ENCODE measurements at regions not wholly inside any gene's neighbourhood (a gene's known extent, or its start where the extent isn't known, plus 50 kb on each side); places are given as distances from the start of the nearest gene placed in this dataset.
"Not testable (repeated sequence)": the region's sequence is repeated elsewhere in the genome, so short reads cannot be mapped to it uniquely, and the experiment has no call there.

DNA sequence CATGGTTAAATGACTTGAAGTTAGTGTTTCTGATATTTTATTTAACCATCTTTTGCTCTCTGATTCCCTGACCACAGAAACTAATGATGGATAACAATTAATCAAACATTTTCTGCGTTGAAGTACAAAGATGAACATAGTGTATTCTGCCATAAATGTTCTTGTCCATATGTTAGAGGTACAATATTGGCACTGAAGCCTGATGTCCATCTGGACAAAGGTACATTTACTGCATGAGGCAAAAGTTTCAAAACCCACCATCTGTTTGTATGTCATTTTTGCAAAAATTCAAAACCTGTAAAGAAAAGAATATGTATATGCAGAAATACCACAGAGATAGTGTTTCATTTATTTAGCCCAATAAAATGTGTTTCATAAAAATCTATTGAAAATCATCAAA lies 861.5 kb downstream of the ANKRD7 start:
- TF ChIP-seq, protein P1, sequence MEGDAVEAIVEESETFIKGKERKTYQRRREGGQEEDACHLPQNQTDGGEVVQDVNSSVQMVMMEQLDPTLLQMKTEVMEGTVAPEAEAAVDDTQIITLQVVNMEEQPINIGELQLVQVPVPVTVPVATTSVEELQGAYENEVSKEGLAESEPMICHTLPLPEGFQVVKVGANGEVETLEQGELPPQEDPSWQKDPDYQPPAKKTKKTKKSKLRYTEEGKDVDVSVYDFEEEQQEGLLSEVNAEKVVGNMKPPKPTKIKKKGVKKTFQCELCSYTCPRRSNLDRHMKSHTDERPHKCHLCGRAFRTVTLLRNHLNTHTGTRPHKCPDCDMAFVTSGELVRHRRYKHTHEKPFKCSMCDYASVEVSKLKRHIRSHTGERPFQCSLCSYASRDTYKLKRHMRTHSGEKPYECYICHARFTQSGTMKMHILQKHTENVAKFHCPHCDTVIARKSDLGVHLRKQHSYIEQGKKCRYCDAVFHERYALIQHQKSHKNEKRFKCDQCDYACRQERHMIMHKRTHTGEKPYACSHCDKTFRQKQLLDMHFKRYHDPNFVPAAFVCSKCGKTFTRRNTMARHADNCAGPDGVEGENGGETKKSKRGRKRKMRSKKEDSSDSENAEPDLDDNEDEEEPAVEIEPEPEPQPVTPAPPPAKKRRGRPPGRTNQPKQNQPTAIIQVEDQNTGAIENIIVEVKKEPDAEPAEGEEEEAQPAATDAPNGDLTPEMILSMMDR (IDR thresholded peaks at IDR 0.05; ENCODE audit: low read depth, low read length, poor library complexity, severe bottlenecking) = no peak
- TF ChIP-seq EZH2phosphoT487 (IDR thresholded peaks at IDR 0.05; ENCODE audit: borderline replicate concordance, low read length) = no peak
- Histone ChIP-seq H3K27me3 (ENCODE audit: control insufficient read depth, low read length) (no peaks in the 10 kb centered on the region), H3K36me3 (ENCODE audit: control insufficient read depth, low read length) (no peaks in the 10 kb centered on the region), H3K79me2 (ENCODE audit: control insufficient read depth, low read length) (no peaks in the 10 kb centered on the region), H3K4me2 (ENCODE audit: low read length) (no peak overlapping the region), H3K9me3 (ENCODE audit: control insufficient read depth, insufficient read depth, low read length) (no peaks in the 10 kb centered on the region), H3K4me3 (ENCODE audit: low read length) (no peak overlapping the region), H3K9me2 (replicated peaks; ENCODE audit: control insufficient read depth, low read length) (no peaks in the 10 kb centered on the region), H3K27ac (ENCODE audit: low read depth, low read length) (no peak overlapping the region), H3F3A (ENCODE audit: control insufficient read depth, insufficient read depth) (no peaks in the 10 kb centered on the region), H3K4me1 (ENCODE audit: control insufficient read depth, low read length) (no peaks in the 10 kb centered on the region), H4K20me1 (ENCODE audit: control insufficient read depth, insufficient read depth, low read depth, low read length) (no peaks in the 10 kb centered on the region)

DNA sequence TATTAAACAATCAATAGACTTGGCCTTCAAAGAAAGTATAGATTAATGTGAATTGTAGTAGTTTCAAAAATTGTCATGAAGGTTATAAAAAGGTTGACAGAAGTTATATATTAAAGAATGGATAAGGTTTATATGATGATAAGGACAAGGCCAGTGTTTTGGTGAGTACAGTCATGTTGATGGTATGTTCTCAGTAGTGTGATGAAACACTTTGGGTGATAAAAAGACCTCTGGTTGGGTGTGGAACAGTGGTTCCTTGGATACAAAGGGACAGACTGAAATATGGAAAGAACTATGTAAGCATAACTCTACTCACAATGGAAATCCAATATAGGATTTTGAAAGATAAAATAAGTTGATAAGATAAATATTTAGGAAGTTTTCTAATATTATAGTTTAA lies 866.3 kb downstream of the ANKRD7 start:
- H3K4me3 ChIP-seq (ENCODE audit: low read length) = no peak overlapping the region
- no peaks in the 10 kb centered on the region for H3K27me3 ChIP-seq (ENCODE audit: control insufficient read depth, low read length)
- no peaks in the 10 kb centered on the region for H3K4me1 ChIP-seq (ENCODE audit: control insufficient read depth, low read length)
- H3K27ac ChIP-seq (ENCODE audit: low read depth, low read length) = no peak overlapping the region
- no peaks in the 10 kb centered on the region for H3K79me2 ChIP-seq (ENCODE audit: control insufficient read depth, low read length)
- no peaks in the 10 kb centered on the region for H4K20me1 ChIP-seq (ENCODE audit: control insufficient read depth, insufficient read depth, low read depth, low read length)
- no peaks in the 10 kb centered on the region for H3K9me2 ChIP-seq (replicated peaks; ENCODE audit: control insufficient read depth, low read length)
- no peaks in the 10 kb centered on the region for H3K36me3 ChIP-seq (ENCODE audit: control insufficient read depth, low read length)
- H3K4me2 ChIP-seq (ENCODE audit: low read length) = no peak overlapping the region
- H3F3A ChIP-seq (ENCODE audit: control insufficient read depth, insufficient read depth) = no peaks in the 10 kb centered on the region
- TF ChIP-seq, protein P1 (IDR thresholded peaks at IDR 0.05; ENCODE audit: low read depth, low read length, poor library complexity, severe bottlenecking) = no peak
- no peak for TF ChIP-seq EZH2phosphoT487 (IDR thresholded peaks at IDR 0.05; ENCODE audit: borderline replicate concordance, low read length)
- no peaks in the 10 kb centered on the region for H3K9me3 ChIP-seq (ENCODE audit: control insufficient read depth, insufficient read depth, low read length)

DNA sequence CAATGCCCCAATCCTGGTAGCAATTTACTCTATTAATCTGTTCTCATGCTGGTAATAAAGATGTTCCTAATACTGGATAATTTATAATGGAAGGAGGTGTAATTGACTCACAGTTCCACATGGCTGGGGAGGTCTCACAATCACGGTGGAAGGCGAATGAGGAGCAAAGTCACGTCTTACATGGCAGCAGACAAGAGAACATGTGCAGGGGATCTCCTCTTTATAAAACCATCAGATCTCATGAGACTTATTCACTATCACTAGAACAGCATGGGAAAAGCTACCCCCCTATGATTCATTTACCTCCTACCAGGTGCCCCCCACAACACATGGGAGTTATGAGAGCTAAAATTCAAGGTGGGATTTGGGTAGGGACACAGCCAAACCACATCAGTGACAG lies 872.2 kb downstream of the ANKRD7 start:
- no peak overlapping the region for H3K4me3 ChIP-seq (ENCODE audit: low read length)
- no peaks in the 10 kb centered on the region for H3K27me3 ChIP-seq (ENCODE audit: control insufficient read depth, low read length)
- H3K79me2 ChIP-seq (ENCODE audit: control insufficient read depth, low read length) = no peaks in the 10 kb centered on the region
- H3K9me2 ChIP-seq (replicated peaks; ENCODE audit: control insufficient read depth, low read length) = no peaks in the 10 kb centered on the region
- H3K36me3 ChIP-seq (ENCODE audit: control insufficient read depth, low read length) = no peaks in the 10 kb centered on the region
- H3K9me3 ChIP-seq (ENCODE audit: control insufficient read depth, insufficient read depth, low read length) = no peaks in the 10 kb centered on the region
- TF ChIP-seq, protein P1 (IDR thresholded peaks at IDR 0.05; ENCODE audit: low read depth, low read length, poor library complexity, severe bottlenecking) = no peak
- TF ChIP-seq EZH2phosphoT487 (IDR thresholded peaks at IDR 0.05; ENCODE audit: borderline replicate concordance, low read length) = no peak
- H3K4me1 ChIP-seq (ENCODE audit: control insufficient read depth, low read length) = no peaks in the 10 kb centered on the region
- H3K27ac ChIP-seq (ENCODE audit: low read depth, low read length) = no peak overlapping the region
- H4K20me1 ChIP-seq (ENCODE audit: control insufficient read depth, insufficient read depth, low read depth, low read length) = no peaks in the 10 kb centered on the region
- H3K4me2 ChIP-seq (ENCODE audit: low read length) = no peak overlapping the region
- no peaks in the 10 kb centered on the region for H3F3A ChIP-seq (ENCODE audit: control insufficient read depth, insufficient read depth)

DNA sequence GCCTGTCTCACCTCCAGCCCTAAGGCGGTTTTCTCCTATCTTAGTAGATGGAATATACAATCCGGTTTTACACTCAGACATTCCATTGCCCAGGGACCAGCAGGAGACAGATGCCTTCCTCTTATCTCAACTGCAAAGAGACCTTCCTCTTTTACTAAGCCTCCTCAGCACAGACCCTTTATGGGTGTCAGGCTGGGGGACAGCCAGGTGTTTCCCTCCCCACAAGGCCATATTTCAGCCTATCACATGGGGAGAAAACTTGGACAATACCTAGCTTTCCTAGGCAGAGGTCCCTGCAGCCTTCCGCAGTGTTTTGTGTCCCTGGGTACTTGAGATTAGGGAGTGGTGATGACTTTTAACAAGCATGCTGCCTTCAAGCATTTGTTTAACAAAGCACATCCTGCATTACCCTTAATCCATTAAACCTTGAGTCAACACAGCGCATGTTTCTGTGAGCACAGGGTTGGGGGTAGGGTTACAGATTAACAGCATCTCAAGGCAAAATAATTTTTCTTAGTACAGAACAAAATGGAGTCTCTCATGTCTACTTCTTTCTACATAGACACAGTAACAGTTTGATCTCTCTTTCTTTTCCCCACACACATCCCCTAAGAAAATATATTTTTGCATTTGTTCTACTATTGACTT lies 876.2 kb downstream of the ANKRD7 start:
- not testable (repeated sequence) for H3K79me2 ChIP-seq (ENCODE audit: control insufficient read depth, low read length); H3K4me2 ChIP-seq (ENCODE audit: low read length); H3K4me1 ChIP-seq (ENCODE audit: control insufficient read depth, low read length)

More for the DNA sequence above, 876.2 kb downstream of the ANKRD7 start:
- H3K4me3 ChIP-seq (ENCODE audit: low read length); H3K27me3 ChIP-seq (ENCODE audit: control insufficient read depth, low read length); H3K9me3 ChIP-seq (ENCODE audit: control insufficient read depth, insufficient read depth, low read length); H3F3A ChIP-seq (ENCODE audit: control insufficient read depth, insufficient read depth); H4K20me1 ChIP-seq (ENCODE audit: control insufficient read depth, insufficient read depth, low read depth, low read length); H3K9me2 ChIP-seq (replicated peaks; ENCODE audit: control insufficient read depth, low read length); H3K36me3 ChIP-seq (ENCODE audit: control insufficient read depth, low read length); H3K27ac ChIP-seq (ENCODE audit: low read depth, low read length): not testable (repeated sequence)

Measured in DOHH2 (cell line).